SK-N-SH treated with all-trans-retinoic acid at 6 μM for 48 hours (cell line): ENCODE measurements at regions not wholly inside any gene's neighbourhood (a gene's known extent, or its start where the extent isn't known, plus 50 kb on each side); places are given as distances from the start of the nearest gene placed in this dataset.

Source experiments
- ATAC-seq: fragments of 200-7000 bp; cut with Tn5 transposase; 3 replicates; pipeline ENCODE4 v1.9.1; 2020; ENCODE audit warnings: mild to moderate bottlenecking, moderate library complexity
- ARNTL ChIP-seq: fragments of 450-650 bp; formaldehyde crosslinking; IDR thresholded peaks from 2 replicates; pipeline ENCODE4 v1.5.0; 2020; ENCODE audit warnings: low read depth, mild to moderate bottlenecking, moderate library complexity, borderline replicate concordance
- BACH2 ChIP-seq: fragments of 250-450 bp; sonication (Bioruptor Pico); IDR thresholded peaks from 2 replicates; pipeline ENCODE4 v1.9.0; 2021; ENCODE audit warnings: mild to moderate bottlenecking, borderline replicate concordance
- CREB5 ChIP-seq: fragments of 250-450 bp; sonication (Bioruptor Pico); IDR thresholded peaks from 2 replicates; pipeline ENCODE4 v1.5.1; 2020; ENCODE audit warnings: low read depth, mild to moderate bottlenecking, moderate library complexity
- CSDC2 ChIP-seq: fragments of 250-450 bp; sonication (Bioruptor Pico); IDR thresholded peaks from 2 replicates; pipeline ENCODE4 v1.5.0; 2020; ENCODE audit warnings: mild to moderate bottlenecking, moderate library complexity
- ESRRG ChIP-seq: fragments of 250-450 bp; sonication (Bioruptor Pico); IDR thresholded peaks from 2 replicates; pipeline ENCODE4 v1.6.1; 2021; ENCODE audit warnings: mild to moderate bottlenecking
- GLIS3 ChIP-seq: fragments of 250-450 bp; sonication (Bioruptor Pico); IDR thresholded peaks from 2 replicates; pipeline ENCODE4 v1.5.0; 2020; ENCODE audit warnings: mild to moderate bottlenecking, moderate library complexity
- ISL1 ChIP-seq: fragments of 250-450 bp; sonication (Bioruptor Pico); IDR thresholded peaks from 2 replicates; pipeline ENCODE4 v2.1.2; 2022; ENCODE audit warnings: mild to moderate bottlenecking, moderate library complexity
- OSR1 ChIP-seq: fragments of 250-450 bp; sonication (Bioruptor Pico); IDR thresholded peaks from 2 replicates; pipeline ENCODE4 v1.8.0; 2022; ENCODE audit warnings: moderate library complexity, mild to moderate bottlenecking, inconsistent platforms
- PPARA ChIP-seq: fragments of 250-450 bp; sonication (Bioruptor Pico); IDR thresholded peaks from 2 replicates; pipeline ENCODE4 v1.5.0; 2020; ENCODE audit warnings: mild to moderate bottlenecking, borderline replicate concordance
- RARB ChIP-seq: fragments of 250-450 bp; sonication (Bioruptor Pico); IDR thresholded peaks from 2 replicates; pipeline ENCODE4 v1.8.0; 2021; ENCODE audit warnings: mild to moderate bottlenecking, moderate library complexity
- SNAI2 ChIP-seq: fragments of 250-450 bp; sonication (Bioruptor Pico); IDR thresholded peaks from 2 replicates; pipeline ENCODE4 v1.5.0; 2020; ENCODE audit warnings: mild to moderate bottlenecking, moderate library complexity
- TCF4 ChIP-seq: fragments of 250-450 bp; sonication (Bioruptor Pico); IDR thresholded peaks from 2 replicates; pipeline ENCODE4 v1.8.0; 2021; ENCODE audit warnings: mild to moderate bottlenecking, moderate library complexity, borderline replicate concordance
- TOX ChIP-seq: fragments of 250-450 bp; sonication (Bioruptor Pico); IDR thresholded peaks from 2 replicates; pipeline ENCODE4 v1.8.0; 2021; ENCODE audit warnings: mild to moderate bottlenecking, moderate library complexity, borderline replicate concordance
- TSHZ2 ChIP-seq: fragments of 250-450 bp; sonication (Bioruptor Pico); IDR thresholded peaks from 2 replicates; pipeline ENCODE4 v1.5.0; 2020; ENCODE audit warnings: mild to moderate bottlenecking, moderate library complexity
- ZC3H10 ChIP-seq: fragments of 250-450 bp; sonication (Bioruptor Pico); IDR thresholded peaks from 2 replicates; pipeline ENCODE4 v1.5.1; 2021; ENCODE audit warnings: mild to moderate bottlenecking, moderate library complexity
- ZFP3 ChIP-seq: fragments of 250-450 bp; sonication (Bioruptor Pico); IDR thresholded peaks from 2 replicates; pipeline ENCODE4 v1.5.0; 2020; ENCODE audit warnings: mild to moderate bottlenecking, moderate library complexity
- ZNF565 ChIP-seq: fragments of 450-650 bp; formaldehyde crosslinking; conservative IDR thresholded peaks from 2 replicates; pipeline ENCODE4 v1.5.0; 2020; ENCODE audit warnings: low read depth, mild to moderate bottlenecking, moderate library complexity
- ZNF70 ChIP-seq: fragments of 450-650 bp; formaldehyde crosslinking; IDR thresholded peaks from 2 replicates; pipeline ENCODE4 v1.5.0; 2020; ENCODE audit warnings: mild to moderate bottlenecking, moderate library complexity
- ZNF8 ChIP-seq: fragments of 450-650 bp; formaldehyde crosslinking; IDR thresholded peaks from 2 replicates; pipeline ENCODE4 v1.5.0; 2020; ENCODE audit warnings: mild to moderate bottlenecking, moderate library complexity
- TF ChIP-seq, protein P1 (sequence below): fragments of 250-450 bp; sonication (Bioruptor Pico); IDR thresholded peaks from 2 replicates; pipeline ENCODE4 v1.8.0; 2020; ENCODE audit warnings: mild to moderate bottlenecking, moderate library complexity, borderline replicate concordance
- TF ChIP-seq, protein P2 (sequence below): fragments of 250-450 bp; sonication (Bioruptor Pico); IDR thresholded peaks from 2 replicates; pipeline ENCODE4 v1.5.1; 2021; ENCODE audit warnings: mild to moderate bottlenecking, moderate library complexity
- TF ChIP-seq, protein P3 (sequence below): fragments of 250-450 bp; sonication (Bioruptor Pico); IDR thresholded peaks from 2 replicates; pipeline ENCODE4 v1.8.0; 2021; ENCODE audit warnings: low read depth, mild to moderate bottlenecking, moderate library complexity, borderline replicate concordance

GRCh38 chr10:106402458-106402857 is 762.0 kb downstream of the SORCS1 start:
- no peak for ATAC-seq
- no peak for TF ChIP-seq RARB
- TF ChIP-seq ARNTL (CRISPR knock-in tag), result no peak
- no peak for TF ChIP-seq CSDC2 (CRISPR knock-in tag)
- no peak for TF ChIP-seq PPARA (CRISPR knock-in tag)
- TF ChIP-seq ZFP3 (CRISPR knock-in tag), result no peak
- no peak for TF ChIP-seq TSHZ2 (CRISPR knock-in tag)
- TF ChIP-seq, protein P1, sequence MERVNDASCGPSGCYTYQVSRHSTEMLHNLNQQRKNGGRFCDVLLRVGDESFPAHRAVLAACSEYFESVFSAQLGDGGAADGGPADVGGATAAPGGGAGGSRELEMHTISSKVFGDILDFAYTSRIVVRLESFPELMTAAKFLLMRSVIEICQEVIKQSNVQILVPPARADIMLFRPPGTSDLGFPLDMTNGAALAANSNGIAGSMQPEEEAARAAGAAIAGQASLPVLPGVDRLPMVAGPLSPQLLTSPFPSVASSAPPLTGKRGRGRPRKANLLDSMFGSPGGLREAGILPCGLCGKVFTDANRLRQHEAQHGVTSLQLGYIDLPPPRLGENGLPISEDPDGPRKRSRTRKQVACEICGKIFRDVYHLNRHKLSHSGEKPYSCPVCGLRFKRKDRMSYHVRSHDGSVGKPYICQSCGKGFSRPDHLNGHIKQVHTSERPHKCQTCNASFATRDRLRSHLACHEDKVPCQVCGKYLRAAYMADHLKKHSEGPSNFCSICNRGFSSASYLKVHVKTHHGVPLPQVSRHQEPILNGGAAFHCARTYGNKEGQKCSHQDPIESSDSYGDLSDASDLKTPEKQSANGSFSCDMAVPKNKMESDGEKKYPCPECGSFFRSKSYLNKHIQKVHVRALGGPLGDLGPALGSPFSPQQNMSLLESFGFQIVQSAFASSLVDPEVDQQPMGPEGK (CRISPR knock-in tag), result no peak
- TF ChIP-seq OSR1, result no peak
- no peak for TF ChIP-seq ZNF70 (CRISPR knock-in tag)
- TF ChIP-seq ZNF565 (CRISPR knock-in tag), result no peak
- no peak for TF ChIP-seq BACH2 (CRISPR knock-in tag)
- no peak for TF ChIP-seq ESRRG (CRISPR knock-in tag)

DNA sequence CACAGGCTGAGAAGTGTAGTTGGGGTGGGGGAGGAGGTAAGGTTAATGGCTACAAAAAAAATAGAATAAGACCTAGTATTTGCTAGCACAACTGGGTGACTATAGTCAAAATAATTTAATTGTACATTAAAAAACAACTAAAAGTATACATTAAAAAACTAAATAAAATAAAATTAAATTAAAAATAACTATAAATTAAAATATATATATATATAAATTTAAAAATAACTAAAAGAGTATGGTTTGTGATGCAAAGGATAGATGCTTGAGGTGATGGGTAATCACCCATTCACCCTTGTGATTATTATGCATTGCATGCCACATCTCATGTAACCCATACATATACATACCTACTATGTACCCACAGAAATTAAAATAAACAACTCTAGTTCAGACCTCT is 762.5 kb downstream of the SORCS1 start:
- no peak for ATAC-seq
- TF ChIP-seq ZNF70 (CRISPR knock-in tag), result no peak
- no peak for TF ChIP-seq ZNF565 (CRISPR knock-in tag)
- TF ChIP-seq TOX (CRISPR knock-in tag), result no peak
- no peak for TF ChIP-seq OSR1
- TF ChIP-seq, protein P2, sequence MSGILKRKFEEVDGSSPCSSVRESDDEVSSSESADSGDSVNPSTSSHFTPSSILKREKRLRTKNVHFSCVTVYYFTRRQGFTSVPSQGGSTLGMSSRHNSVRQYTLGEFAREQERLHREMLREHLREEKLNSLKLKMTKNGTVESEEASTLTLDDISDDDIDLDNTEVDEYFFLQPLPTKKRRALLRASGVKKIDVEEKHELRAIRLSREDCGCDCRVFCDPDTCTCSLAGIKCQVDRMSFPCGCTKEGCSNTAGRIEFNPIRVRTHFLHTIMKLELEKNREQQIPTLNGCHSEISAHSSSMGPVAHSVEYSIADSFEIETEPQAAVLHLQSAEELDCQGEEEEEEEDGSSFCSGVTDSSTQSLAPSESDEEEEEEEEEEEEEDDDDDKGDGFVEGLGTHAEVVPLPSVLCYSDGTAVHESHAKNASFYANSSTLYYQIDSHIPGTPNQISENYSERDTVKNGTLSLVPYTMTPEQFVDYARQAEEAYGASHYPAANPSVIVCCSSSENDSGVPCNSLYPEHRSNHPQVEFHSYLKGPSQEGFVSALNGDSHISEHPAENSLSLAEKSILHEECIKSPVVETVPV (CRISPR knock-in tag), result no peak
- TF ChIP-seq PPARA (CRISPR knock-in tag), result no peak
- no peak for TF ChIP-seq CREB5
- TF ChIP-seq GLIS3, result no peak
- no peak for TF ChIP-seq ZNF8 (CRISPR knock-in tag)
- TF ChIP-seq ZC3H10 (CRISPR knock-in tag), result no peak
- no peak for TF ChIP-seq SNAI2 (CRISPR knock-in tag)
- TF ChIP-seq BACH2 (CRISPR knock-in tag), result no peak

DNA sequence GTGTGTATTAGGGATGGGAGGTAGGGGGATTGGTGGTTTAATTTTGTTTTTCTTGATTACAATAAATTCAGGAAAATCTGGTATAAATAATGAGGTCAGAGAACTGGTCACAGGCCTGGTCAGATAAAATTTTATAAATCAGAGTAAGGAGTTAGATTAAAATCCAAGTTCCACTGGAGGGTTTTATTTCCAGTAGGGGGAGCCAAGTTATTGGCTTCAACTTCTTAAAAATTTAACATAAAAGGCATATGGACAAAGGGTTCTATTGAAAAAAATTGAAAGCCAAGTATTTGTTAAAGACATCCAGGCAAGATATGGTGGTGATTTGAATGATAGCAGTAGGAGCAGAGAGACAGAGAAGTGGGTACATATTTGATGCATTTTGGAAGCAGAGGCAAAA is 763.3 kb downstream of the SORCS1 start:
- no peak for ATAC-seq
- TF ChIP-seq SNAI2 (CRISPR knock-in tag) (no peak), CSDC2 (CRISPR knock-in tag) (no peak), PPARA (CRISPR knock-in tag) (no peak), RARB (no peak), ZNF8 (CRISPR knock-in tag) (no peak), GLIS3 (no peak), ZC3H10 (CRISPR knock-in tag) (no peak), ESRRG (CRISPR knock-in tag) (no peak), TOX (CRISPR knock-in tag) (no peak), TCF4 (CRISPR knock-in tag) (no peak), ISL1 (no peak), CREB5 (no peak), TSHZ2 (CRISPR knock-in tag) (no peak)
- TF ChIP-seq, protein P1 (CRISPR knock-in tag), result no peak
- TF ChIP-seq, protein P3, sequence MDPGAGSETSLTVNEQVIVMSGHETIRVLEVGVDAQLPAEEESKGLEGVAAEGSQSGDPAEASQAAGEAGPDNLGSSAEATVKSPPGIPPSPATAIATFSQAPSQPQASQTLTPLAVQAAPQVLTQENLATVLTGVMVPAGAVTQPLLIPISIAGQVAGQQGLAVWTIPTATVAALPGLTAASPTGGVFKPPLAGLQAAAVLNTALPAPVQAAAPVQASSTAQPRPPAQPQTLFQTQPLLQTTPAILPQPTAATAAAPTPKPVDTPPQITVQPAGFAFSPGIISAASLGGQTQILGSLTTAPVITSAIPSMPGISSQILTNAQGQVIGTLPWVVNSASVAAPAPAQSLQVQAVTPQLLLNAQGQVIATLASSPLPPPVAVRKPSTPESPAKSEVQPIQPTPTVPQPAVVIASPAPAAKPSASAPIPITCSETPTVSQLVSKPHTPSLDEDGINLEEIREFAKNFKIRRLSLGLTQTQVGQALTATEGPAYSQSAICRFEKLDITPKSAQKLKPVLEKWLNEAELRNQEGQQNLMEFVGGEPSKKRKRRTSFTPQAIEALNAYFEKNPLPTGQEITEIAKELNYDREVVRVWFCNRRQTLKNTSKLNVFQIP, result no peak
